ENCODE measurements at regions not wholly inside any gene's neighbourhood (a gene's known extent, or its start where the extent isn't known, plus 50 kb on each side); places are given as distances from the start of the nearest gene placed in this dataset.

DNA sequence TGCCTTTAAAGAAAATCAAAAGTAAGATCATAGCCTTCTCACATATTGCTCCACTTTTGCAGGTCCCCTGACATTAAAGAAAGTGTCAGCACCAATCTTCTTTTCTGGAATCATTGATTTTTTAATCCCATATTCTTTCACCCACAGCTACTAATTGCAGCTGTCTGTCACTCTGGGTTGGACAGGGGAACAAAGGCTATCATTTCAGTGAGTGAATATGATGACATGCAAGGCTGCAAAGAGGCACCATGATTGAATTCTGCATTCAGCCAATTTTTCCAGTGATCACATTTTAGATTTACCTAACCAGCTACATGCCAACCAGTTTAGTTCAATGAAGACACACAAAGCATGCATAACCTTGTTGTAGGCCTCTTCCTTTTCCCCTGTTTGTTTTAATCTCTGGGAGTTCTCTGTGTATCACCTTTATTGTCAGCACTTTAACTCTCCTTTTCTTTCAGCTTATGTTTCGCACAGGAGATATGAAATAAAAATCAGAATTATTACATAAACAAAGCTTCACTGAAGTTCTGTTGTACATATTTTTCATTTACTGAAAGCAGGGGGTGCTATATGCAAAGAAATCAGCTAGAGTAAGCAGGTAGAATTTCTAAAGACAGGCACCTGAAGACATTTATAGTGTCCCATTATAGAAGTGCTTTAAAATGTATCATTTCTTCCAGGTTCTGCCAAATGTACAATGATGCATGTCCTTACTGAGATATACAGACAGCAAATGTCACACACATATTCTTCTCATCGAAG is 584.8 kb downstream of the PLA2G4A start:
- Histone ChIP-seq H3K4me3 (ENCODE audit: low read depth, low read length, poor library complexity, severe bottlenecking) (no peak overlapping the region), H3K27ac (ENCODE audit: low read depth, low read length, poor library complexity, severe bottlenecking) (no peak overlapping the region), H3K4me1 (ENCODE audit: insufficient read depth, low read length, severe bottlenecking) (no peaks in the 10 kb centered on the region), H3K9me3 (ENCODE audit: low read length) (no peaks in the 10 kb centered on the region), H4K20me1 (ENCODE audit: insufficient read depth, low read length) (no peaks in the 10 kb centered on the region), H3K79me2 (ENCODE audit: insufficient read depth, low read length) (no peaks in the 10 kb centered on the region), H2AFZ (ENCODE audit: low read length) (no peak overlapping the region), H3K4me2 (ENCODE audit: low read length) (no peak overlapping the region), H3K27me3 (ENCODE audit: insufficient read depth, low read length) (no peaks in the 10 kb centered on the region), H3K9me2 (ENCODE audit: low read depth, low read length) (no peaks in the 10 kb centered on the region), H3K36me3 (ENCODE audit: insufficient read depth, low read length) (no peaks in the 10 kb centered on the region), H3K9ac (ENCODE audit: low read length) (no peak overlapping the region), H3F3A (ENCODE audit: insufficient read depth, low read length) (no peaks in the 10 kb centered on the region)
- TF ChIP-seq CTCF (IDR thresholded peaks at IDR 0.05; ENCODE audit: low read length) (peak; percentile 13; the same call in 1 of the 2 replicates), EZH2 (IDR thresholded peaks at IDR 0.05; ENCODE audit: borderline replicate concordance, low read length) (no peak)

GRCh38 chr1:187415065-187415464 is 586.3 kb downstream of the PLA2G4A start:
- H3F3A ChIP-seq (ENCODE audit: insufficient read depth, low read length), result no peaks in the 10 kb centered on the region
- H3K4me3 ChIP-seq (ENCODE audit: low read depth, low read length, poor library complexity, severe bottlenecking), result no peak overlapping the region
- no peak overlapping the region for H3K9ac ChIP-seq (ENCODE audit: low read length)
- no peaks in the 10 kb centered on the region for H3K79me2 ChIP-seq (ENCODE audit: insufficient read depth, low read length)
- no peak overlapping the region for H3K4me2 ChIP-seq (ENCODE audit: low read length)
- no peaks in the 10 kb centered on the region for H3K27me3 ChIP-seq (ENCODE audit: insufficient read depth, low read length)
- H4K20me1 ChIP-seq (ENCODE audit: insufficient read depth, low read length), result no peaks in the 10 kb centered on the region
- no peaks in the 10 kb centered on the region for H3K9me2 ChIP-seq (ENCODE audit: low read depth, low read length)
- no peak overlapping the region for H3K27ac ChIP-seq (ENCODE audit: low read depth, low read length, poor library complexity, severe bottlenecking)
- no peaks in the 10 kb centered on the region for H3K9me3 ChIP-seq (ENCODE audit: low read length)
- TF ChIP-seq CTCF (IDR thresholded peaks at IDR 0.05; ENCODE audit: low read length) (no peak), EZH2 (IDR thresholded peaks at IDR 0.05; ENCODE audit: borderline replicate concordance, low read length) (no peak)
- H3K36me3 ChIP-seq (ENCODE audit: insufficient read depth, low read length), result no peaks in the 10 kb centered on the region
- no peak overlapping the region for H2AFZ ChIP-seq (ENCODE audit: low read length)
- H3K4me1 ChIP-seq (ENCODE audit: insufficient read depth, low read length, severe bottlenecking), result no peaks in the 10 kb centered on the region

DNA sequence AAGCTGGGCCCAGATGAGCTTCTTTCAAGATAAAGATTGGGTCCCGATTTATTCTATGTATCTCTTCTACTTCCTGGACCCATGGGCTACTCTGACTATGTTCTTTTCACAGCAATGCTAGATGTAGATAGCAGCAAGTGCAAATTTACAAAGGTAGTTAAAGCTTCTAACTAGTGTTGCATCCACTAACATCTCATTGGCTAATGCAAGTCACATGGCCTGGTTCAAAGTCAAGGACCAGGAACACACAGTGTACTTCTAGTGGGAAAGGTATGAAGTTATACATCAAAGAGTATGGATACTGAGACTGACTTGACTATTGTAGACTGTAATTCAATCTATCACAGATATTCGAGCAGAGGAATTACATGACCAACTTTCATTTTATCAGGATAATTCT is 588.8 kb downstream of the PLA2G4A start:
- H3K4me2 ChIP-seq (ENCODE audit: low read length), result no peak overlapping the region
- H3K9me3 ChIP-seq (ENCODE audit: low read length), result no peaks in the 10 kb centered on the region
- no peak overlapping the region for H3K4me3 ChIP-seq (ENCODE audit: low read depth, low read length, poor library complexity, severe bottlenecking)
- H3K9ac ChIP-seq (ENCODE audit: low read length), result no peak overlapping the region
- no peaks in the 10 kb centered on the region for H3K79me2 ChIP-seq (ENCODE audit: insufficient read depth, low read length)
- no peaks in the 10 kb centered on the region for H3K4me1 ChIP-seq (ENCODE audit: insufficient read depth, low read length, severe bottlenecking)
- no peaks in the 10 kb centered on the region for H4K20me1 ChIP-seq (ENCODE audit: insufficient read depth, low read length)
- no peak overlapping the region for H3K27ac ChIP-seq (ENCODE audit: low read depth, low read length, poor library complexity, severe bottlenecking)
- no peaks in the 10 kb centered on the region for H3K9me2 ChIP-seq (ENCODE audit: low read depth, low read length)
- H2AFZ ChIP-seq (ENCODE audit: low read length), result no peak overlapping the region
- H3K36me3 ChIP-seq (ENCODE audit: insufficient read depth, low read length), result no peaks in the 10 kb centered on the region
- H3K27me3 ChIP-seq (ENCODE audit: insufficient read depth, low read length), result no peaks in the 10 kb centered on the region
- no peaks in the 10 kb centered on the region for H3F3A ChIP-seq (ENCODE audit: insufficient read depth, low read length)
- TF ChIP-seq CTCF (IDR thresholded peaks at IDR 0.05; ENCODE audit: low read length) (no peak), EZH2 (IDR thresholded peaks at IDR 0.05; ENCODE audit: borderline replicate concordance, low read length) (no peak)
